ENCODE measurements at regions not wholly inside any gene's neighbourhood (a gene's known extent, or its start where the extent isn't known, plus 50 kb on each side); places are given as distances from the start of the nearest gene placed in this dataset.

DNA sequence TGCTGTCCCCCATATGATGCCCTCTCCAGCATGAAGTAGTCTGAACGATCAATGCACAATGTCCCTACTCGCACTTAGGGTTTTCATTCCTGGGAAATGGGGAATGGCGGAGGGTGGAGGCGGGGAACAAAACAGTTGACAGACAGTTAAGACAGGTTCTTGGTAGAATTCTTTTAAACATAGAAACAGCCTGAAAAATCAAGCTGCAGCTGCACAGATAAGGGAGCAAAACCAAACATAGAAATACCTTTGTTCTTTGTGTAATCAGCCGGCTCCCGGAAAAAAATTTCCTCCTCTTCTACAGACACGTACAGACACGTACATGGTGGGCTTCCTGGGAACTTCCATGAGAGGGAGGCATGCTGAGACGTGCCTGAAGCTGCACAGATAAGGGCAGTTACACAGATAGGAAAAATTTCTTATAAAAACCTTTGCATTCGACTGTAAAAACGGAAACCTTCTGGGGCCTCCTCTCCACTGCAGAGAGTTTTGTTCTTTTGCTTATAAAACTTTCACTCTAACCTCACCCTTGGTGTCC is 662.4 kb upstream of the PTPRD start:
- Histone ChIP-seq H4K20me1 (ENCODE audit: insufficient read depth, poor library complexity, severe bottlenecking) (no peaks in the 10 kb centered on the region), H3K79me2 (no peaks in the 10 kb centered on the region), H3K4me2 (peak overlapping the region; percentile 62), H3K9me3 (ENCODE audit: low read depth) (no peaks in the 10 kb centered on the region), H3K36me3 (replicated peaks; ENCODE audit: insufficient read depth, low read depth) (no peaks in the 10 kb centered on the region), H3K4me1 (ENCODE audit: insufficient read depth) (no peaks in the 10 kb centered on the region), H3K27ac (peak overlapping the region; percentile 70), H3K9me2 (replicated peaks; ENCODE audit: insufficient read depth) (no peaks in the 10 kb centered on the region), H3K27me3 (no peaks in the 10 kb centered on the region), H2AFZ (peak overlapping the region; percentile 41), H3K4me3 (no peak overlapping the region)
- TF ChIP-seq EZH2phosphoT487 (IDR thresholded peaks at IDR 0.05; ENCODE audit: low read depth, severe bottlenecking, unreplicated experiment) (no peak), EZH2 (IDR thresholded peaks at IDR 0.05; ENCODE audit: borderline replicate concordance) (no peak)
- TF ChIP-seq, protein P1, sequence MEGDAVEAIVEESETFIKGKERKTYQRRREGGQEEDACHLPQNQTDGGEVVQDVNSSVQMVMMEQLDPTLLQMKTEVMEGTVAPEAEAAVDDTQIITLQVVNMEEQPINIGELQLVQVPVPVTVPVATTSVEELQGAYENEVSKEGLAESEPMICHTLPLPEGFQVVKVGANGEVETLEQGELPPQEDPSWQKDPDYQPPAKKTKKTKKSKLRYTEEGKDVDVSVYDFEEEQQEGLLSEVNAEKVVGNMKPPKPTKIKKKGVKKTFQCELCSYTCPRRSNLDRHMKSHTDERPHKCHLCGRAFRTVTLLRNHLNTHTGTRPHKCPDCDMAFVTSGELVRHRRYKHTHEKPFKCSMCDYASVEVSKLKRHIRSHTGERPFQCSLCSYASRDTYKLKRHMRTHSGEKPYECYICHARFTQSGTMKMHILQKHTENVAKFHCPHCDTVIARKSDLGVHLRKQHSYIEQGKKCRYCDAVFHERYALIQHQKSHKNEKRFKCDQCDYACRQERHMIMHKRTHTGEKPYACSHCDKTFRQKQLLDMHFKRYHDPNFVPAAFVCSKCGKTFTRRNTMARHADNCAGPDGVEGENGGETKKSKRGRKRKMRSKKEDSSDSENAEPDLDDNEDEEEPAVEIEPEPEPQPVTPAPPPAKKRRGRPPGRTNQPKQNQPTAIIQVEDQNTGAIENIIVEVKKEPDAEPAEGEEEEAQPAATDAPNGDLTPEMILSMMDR (IDR thresholded peaks at IDR 0.05; ENCODE audit: poor library complexity): no peak
- peak; percentile 33 for DNase-seq (ENCODE audit: low spot score)
- 29% methylated on average over 11 of the region's 11 CpGs for WGBS (ENCODE audit: low lambda C conversion rate, missing lambda C conversion rate)

DNA sequence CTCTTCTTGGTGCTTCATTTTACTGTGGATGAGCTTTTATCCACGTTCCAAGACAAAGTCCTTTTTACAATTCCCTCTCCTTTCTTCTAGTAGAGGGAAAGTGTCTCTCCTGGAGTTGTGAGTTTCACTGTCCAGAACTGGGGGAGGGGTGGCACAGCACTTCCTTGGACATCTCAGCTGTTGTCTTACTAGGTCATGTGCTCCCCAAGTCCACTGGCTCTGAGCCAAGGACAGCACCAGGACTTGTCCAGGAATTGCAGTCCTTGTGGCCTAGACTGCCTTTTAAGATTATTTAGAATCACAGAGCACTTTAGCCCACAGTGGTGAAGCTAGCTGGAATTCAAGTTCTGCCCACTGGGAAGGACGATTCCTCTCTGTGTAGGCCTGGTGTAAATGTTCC is 700.2 kb upstream of the PTPRD start:
- Histone ChIP-seq H3K27me3 (no peaks in the 10 kb centered on the region), H3K79me2 (no peaks in the 10 kb centered on the region), H2AFZ (peak overlapping the region; percentile 22), H3K9me2 (replicated peaks; ENCODE audit: insufficient read depth) (no peaks in the 10 kb centered on the region), H3K4me2 (no peak overlapping the region), H3K9me3 (ENCODE audit: low read depth) (no peaks in the 10 kb centered on the region), H3K36me3 (replicated peaks; ENCODE audit: insufficient read depth, low read depth) (no peaks in the 10 kb centered on the region), H3K27ac (no peak overlapping the region), H4K20me1 (ENCODE audit: insufficient read depth, poor library complexity, severe bottlenecking) (no peaks in the 10 kb centered on the region), H3K4me3 (no peak overlapping the region), H3K4me1 (ENCODE audit: insufficient read depth) (peaks cover 4% of the 10 kb centered on the region)
- peak; percentile 66 for DNase-seq (ENCODE audit: low spot score)
- TF ChIP-seq, protein P1 (IDR thresholded peaks at IDR 0.05; ENCODE audit: poor library complexity): no peak
- TF ChIP-seq EZH2phosphoT487 (IDR thresholded peaks at IDR 0.05; ENCODE audit: low read depth, severe bottlenecking, unreplicated experiment): no peak
- WGBS (ENCODE audit: low lambda C conversion rate, missing lambda C conversion rate): 90% methylated on average over 2 of the region's 2 CpGs

DNA sequence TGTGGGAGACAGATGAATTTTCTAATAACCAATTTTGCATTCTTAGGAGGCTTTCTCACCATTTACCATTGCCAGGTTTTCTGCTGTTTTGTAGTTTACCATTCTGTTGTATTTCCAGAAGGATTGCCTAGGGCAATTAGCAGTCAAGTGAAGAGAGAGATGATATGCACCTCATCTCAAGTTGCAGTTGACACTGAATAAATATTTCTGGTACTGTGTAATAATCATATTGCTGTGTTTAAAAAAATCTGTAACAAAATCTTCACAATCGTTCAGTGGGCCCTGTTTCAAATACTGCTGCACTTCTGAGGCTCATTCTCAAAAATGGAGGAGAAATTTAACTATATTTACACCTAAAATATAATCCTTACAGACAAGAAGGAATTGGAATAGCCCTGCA is 706.1 kb upstream of the PTPRD start:
- DNase-seq (ENCODE audit: low spot score): no peak
- WGBS (ENCODE audit: low lambda C conversion rate, missing lambda C conversion rate): 81% methylated on average over 1 of the region's 1 CpG
- Histone ChIP-seq H4K20me1 (ENCODE audit: insufficient read depth, poor library complexity, severe bottlenecking) (no peaks in the 10 kb centered on the region), H3K9me2 (replicated peaks; ENCODE audit: insufficient read depth) (no peaks in the 10 kb centered on the region), H3K4me2 (no peak overlapping the region), H3K79me2 (no peaks in the 10 kb centered on the region), H3K27ac (no peak overlapping the region), H3K27me3 (no peaks in the 10 kb centered on the region), H3K9me3 (ENCODE audit: low read depth) (no peaks in the 10 kb centered on the region), H2AFZ (no peak overlapping the region), H3K36me3 (replicated peaks; ENCODE audit: insufficient read depth, low read depth) (no peaks in the 10 kb centered on the region), H3K4me1 (ENCODE audit: insufficient read depth) (no peaks in the 10 kb centered on the region), H3K4me3 (no peak overlapping the region)
- no peak for TF ChIP-seq EZH2 (IDR thresholded peaks at IDR 0.05; ENCODE audit: borderline replicate concordance)
- TF ChIP-seq, protein P1 (IDR thresholded peaks at IDR 0.05; ENCODE audit: poor library complexity): no peak
- TF ChIP-seq EZH2phosphoT487 (IDR thresholded peaks at IDR 0.05; ENCODE audit: low read depth, severe bottlenecking, unreplicated experiment): no peak

DNA sequence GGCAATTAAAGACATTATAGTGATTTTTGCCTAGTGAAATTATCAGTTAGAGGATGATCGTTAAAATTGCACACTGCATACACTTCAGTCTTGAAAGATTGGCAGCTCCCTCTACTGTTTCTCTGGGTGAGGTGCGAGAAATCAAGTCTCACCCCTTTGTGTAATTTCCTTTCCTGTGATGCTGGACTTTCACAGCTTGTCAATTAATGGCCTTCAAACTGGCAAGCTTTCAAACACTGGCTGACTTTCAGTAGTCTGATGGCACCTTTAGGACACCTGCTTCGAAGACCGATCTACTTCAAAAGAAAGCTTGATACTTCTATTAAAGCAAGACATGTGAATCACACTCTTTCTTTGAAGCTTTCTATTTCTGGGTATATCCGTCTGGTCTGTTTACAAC is 706.7 kb upstream of the PTPRD start:
- TF ChIP-seq EZH2phosphoT487 (IDR thresholded peaks at IDR 0.05; ENCODE audit: low read depth, severe bottlenecking, unreplicated experiment) (no peak), EZH2 (IDR thresholded peaks at IDR 0.05; ENCODE audit: borderline replicate concordance) (no peak)
- TF ChIP-seq, protein P1 (IDR thresholded peaks at IDR 0.05; ENCODE audit: poor library complexity): peak; percentile 75
- Histone ChIP-seq H3K36me3 (replicated peaks; ENCODE audit: insufficient read depth, low read depth) (no peaks in the 10 kb centered on the region), H3K27me3 (no peaks in the 10 kb centered on the region), H4K20me1 (ENCODE audit: insufficient read depth, poor library complexity, severe bottlenecking) (no peaks in the 10 kb centered on the region), H3K4me1 (ENCODE audit: insufficient read depth) (no peaks in the 10 kb centered on the region), H3K4me3 (no peak overlapping the region), H2AFZ (no peak overlapping the region), H3K9me2 (replicated peaks; ENCODE audit: insufficient read depth) (no peaks in the 10 kb centered on the region), H3K4me2 (no peak overlapping the region), H3K27ac (no peak overlapping the region), H3K9me3 (ENCODE audit: low read depth) (no peaks in the 10 kb centered on the region), H3K79me2 (no peaks in the 10 kb centered on the region)
- 42% methylated on average over 5 of the region's 5 CpGs for WGBS (ENCODE audit: low lambda C conversion rate, missing lambda C conversion rate)
- DNase-seq (ENCODE audit: low spot score): peak; percentile 65

Measured in hepatocyte (in vitro differentiated cells).